ENCODE measurements at regions not wholly inside any gene's neighbourhood (a gene's known extent, or its start where the extent isn't known, plus 50 kb on each side); places are given as distances from the start of the nearest gene placed in this dataset.

- TF ChIP-seq MAX (IDR thresholded peaks at IDR 0.05) (no peak), NRF1 (IDR thresholded peaks at IDR 0.05; ENCODE audit: low read depth, low read length) (no peak), NANOG (IDR thresholded peaks at IDR 0.05; ENCODE audit: insufficient read depth, low read depth, low read length, poor library complexity, severe bottlenecking) (no peak), TCF12 (IDR thresholded peaks at IDR 0.05; ENCODE audit: low read depth, low read length) (0 out of 2 replicates have a peak, but pooled peaks have one; percentile 76), RAD21 (IDR thresholded peaks at IDR 0.05 in 1 of 2, conservative IDR thresholded peaks at IDR 0.05 in 1 of 2; ENCODE audit: low read depth in 2 of 2, low read length in 2 of 2) (peak in 1 of 2 experiments; percentile 23; a peak in 1 of 4 replicates), EZH2 (IDR thresholded peaks at IDR 0.05; ENCODE audit: low read depth, low read length, severe bottlenecking) (no peak), RBBP5 (IDR thresholded peaks at IDR 0.05; ENCODE audit: borderline replicate concordance, low read depth, low read length) (0 out of 2 replicates have a peak, but pooled peaks have one; percentile 54), EGR1 (IDR thresholded peaks at IDR 0.05; ENCODE audit: borderline replicate concordance, low read depth, low read length) (peak; percentile 36; the same call in 1 of the 2 replicates), EP300 (IDR thresholded peaks at IDR 0.05; ENCODE audit: borderline replicate concordance in 1 of 2, low read depth in 2 of 2, low read length in 2 of 2) (peak in 1 of 2 experiments; percentile 85; a peak in 1 of 3 replicates), CHD2 (IDR thresholded peaks at IDR 0.05; ENCODE audit: low read length) (0 out of 2 replicates have a peak, but pooled peaks have one; percentile 28), TAF1 (IDR thresholded peaks at IDR 0.05; ENCODE audit: low read depth, low read length) (no peak), BCL11A (IDR thresholded peaks at IDR 0.05; ENCODE audit: low read depth in 2 of 2, low read length in 2 of 2) (peak in 1 of 2 experiments; percentile 19), KDM4A (IDR thresholded peaks at IDR 0.05; ENCODE audit: low read depth, low read length, severe bottlenecking) (no peak), TBP (IDR thresholded peaks at IDR 0.05; ENCODE audit: low read depth, low read length) (no peak), RFX5 (IDR thresholded peaks at IDR 0.05; ENCODE audit: borderline replicate concordance, low read depth, low read length) (no peak), CTBP2 (IDR thresholded peaks at IDR 0.05; ENCODE audit: borderline replicate concordance, insufficient read depth, insufficient read length, low read length) (peak; percentile 86), CHD1 (IDR thresholded peaks at IDR 0.05; ENCODE audit: low read depth, low read length) (no peak), ATF2 (IDR thresholded peaks at IDR 0.05; ENCODE audit: low read length) (no peak), GABPA (IDR thresholded peaks at IDR 0.05; ENCODE audit: borderline replicate concordance, insufficient read depth, low read length) (no peak), SAP30 (IDR thresholded peaks at IDR 0.05; ENCODE audit: insufficient read depth, insufficient replicate concordance, low read length) (no peak), SP1 (IDR thresholded peaks at IDR 0.05; ENCODE audit: low read depth, low read length) (peak; percentile 78; the same call in 1 of the 2 replicates)
These were observed 57.4 kb upstream of the NEBL start (continued) for GRCh38 chr10:20954519-20954918.
